Panc1 (cell line): ENCODE measurements at regions not wholly inside any gene's neighbourhood (a gene's known extent, or its start where the extent isn't known, plus 50 kb on each side); places are given as distances from the start of the nearest gene placed in this dataset.
"Not testable (repeated sequence)": the region's sequence is repeated elsewhere in the genome, so short reads cannot be mapped to it uniquely, and the experiment has no call there.

ENCODE experiments used
- POLR2AphosphoS5 ChIP-seq: IDR thresholded peaks from 2 replicates; pipeline ENCODE4 v1.6.1; 2012; ENCODE audit warnings: mild to moderate bottlenecking, low read depth, low read length, moderate library complexity
- SIN3A ChIP-seq: IDR thresholded peaks from 2 replicates; pipeline ENCODE4 v1.6.1; 2012; ENCODE audit warnings: low read depth, mild to moderate bottlenecking, low read length, moderate library complexity, borderline replicate concordance; ENCODE audit not compliant: insufficient read depth
- TCF7L2 ChIP-seq: IDR thresholded peaks from 2 replicates; pipeline ENCODE4 v1.6.1; 2011; ENCODE audit warnings: mild to moderate bottlenecking, low read depth, low read length, inconsistent platforms
- TF ChIP-seq, protein P1 (sequence below), 2 experiments: IDR thresholded peaks; 2 replicates each; pipeline ENCODE4 v1.6.1; 2011 to 2012; ENCODE audit warnings: low read depth in 2 of 2, control low read depth in 1 of 2, low read length in 1 of 2, mild to moderate bottlenecking in 1 of 2, moderate library complexity in 1 of 2; ENCODE audit not compliant: insufficient read depth in 1 of 2
- TF ChIP-seq, protein P2 (sequence below): fragments of 450-650 bp; IDR thresholded peaks from 2 replicates; pipeline ENCODE4 v1.5.1; 2017; ENCODE audit warnings: mild to moderate bottlenecking

DNA sequence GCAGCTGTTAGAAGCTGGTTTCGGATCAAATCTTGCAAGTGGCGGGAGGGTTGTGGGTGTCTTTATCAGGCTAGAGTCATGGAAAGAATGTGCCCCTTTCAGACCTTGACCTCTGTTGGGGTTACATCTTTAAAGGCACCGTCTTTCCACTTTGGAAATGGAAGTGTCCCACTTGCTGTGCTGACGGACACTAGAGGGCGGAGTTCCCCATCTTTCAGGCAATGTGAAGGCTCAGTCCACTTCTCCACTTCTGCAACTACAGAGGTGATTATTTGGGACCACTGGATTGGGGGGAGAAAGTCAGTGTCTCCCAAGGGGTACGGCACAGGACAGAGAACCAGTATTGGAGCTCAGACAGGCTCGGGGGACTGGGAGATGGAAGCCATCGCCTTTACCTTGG lies 3990.7 kb upstream of the TPTE start:
- TF ChIP-seq, protein P1, sequence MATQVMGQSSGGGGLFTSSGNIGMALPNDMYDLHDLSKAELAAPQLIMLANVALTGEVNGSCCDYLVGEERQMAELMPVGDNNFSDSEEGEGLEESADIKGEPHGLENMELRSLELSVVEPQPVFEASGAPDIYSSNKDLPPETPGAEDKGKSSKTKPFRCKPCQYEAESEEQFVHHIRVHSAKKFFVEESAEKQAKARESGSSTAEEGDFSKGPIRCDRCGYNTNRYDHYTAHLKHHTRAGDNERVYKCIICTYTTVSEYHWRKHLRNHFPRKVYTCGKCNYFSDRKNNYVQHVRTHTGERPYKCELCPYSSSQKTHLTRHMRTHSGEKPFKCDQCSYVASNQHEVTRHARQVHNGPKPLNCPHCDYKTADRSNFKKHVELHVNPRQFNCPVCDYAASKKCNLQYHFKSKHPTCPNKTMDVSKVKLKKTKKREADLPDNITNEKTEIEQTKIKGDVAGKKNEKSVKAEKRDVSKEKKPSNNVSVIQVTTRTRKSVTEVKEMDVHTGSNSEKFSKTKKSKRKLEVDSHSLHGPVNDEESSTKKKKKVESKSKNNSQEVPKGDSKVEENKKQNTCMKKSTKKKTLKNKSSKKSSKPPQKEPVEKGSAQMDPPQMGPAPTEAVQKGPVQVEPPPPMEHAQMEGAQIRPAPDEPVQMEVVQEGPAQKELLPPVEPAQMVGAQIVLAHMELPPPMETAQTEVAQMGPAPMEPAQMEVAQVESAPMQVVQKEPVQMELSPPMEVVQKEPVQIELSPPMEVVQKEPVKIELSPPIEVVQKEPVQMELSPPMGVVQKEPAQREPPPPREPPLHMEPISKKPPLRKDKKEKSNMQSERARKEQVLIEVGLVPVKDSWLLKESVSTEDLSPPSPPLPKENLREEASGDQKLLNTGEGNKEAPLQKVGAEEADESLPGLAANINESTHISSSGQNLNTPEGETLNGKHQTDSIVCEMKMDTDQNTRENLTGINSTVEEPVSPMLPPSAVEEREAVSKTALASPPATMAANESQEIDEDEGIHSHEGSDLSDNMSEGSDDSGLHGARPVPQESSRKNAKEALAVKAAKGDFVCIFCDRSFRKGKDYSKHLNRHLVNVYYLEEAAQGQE (IDR thresholded peaks at IDR 0.05; ENCODE audit: insufficient read depth in 1 of 2, low read depth in 2 of 2, low read length in 1 of 2) = not testable (repeated sequence)
- TF ChIP-seq, protein P2, sequence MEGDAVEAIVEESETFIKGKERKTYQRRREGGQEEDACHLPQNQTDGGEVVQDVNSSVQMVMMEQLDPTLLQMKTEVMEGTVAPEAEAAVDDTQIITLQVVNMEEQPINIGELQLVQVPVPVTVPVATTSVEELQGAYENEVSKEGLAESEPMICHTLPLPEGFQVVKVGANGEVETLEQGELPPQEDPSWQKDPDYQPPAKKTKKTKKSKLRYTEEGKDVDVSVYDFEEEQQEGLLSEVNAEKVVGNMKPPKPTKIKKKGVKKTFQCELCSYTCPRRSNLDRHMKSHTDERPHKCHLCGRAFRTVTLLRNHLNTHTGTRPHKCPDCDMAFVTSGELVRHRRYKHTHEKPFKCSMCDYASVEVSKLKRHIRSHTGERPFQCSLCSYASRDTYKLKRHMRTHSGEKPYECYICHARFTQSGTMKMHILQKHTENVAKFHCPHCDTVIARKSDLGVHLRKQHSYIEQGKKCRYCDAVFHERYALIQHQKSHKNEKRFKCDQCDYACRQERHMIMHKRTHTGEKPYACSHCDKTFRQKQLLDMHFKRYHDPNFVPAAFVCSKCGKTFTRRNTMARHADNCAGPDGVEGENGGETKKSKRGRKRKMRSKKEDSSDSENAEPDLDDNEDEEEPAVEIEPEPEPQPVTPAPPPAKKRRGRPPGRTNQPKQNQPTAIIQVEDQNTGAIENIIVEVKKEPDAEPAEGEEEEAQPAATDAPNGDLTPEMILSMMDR = not testable (repeated sequence)
- not testable (repeated sequence) for TF ChIP-seq POLR2AphosphoS5, TCF7L2, SIN3A
